ENCODE measurements at regions not wholly inside any gene's neighbourhood (a gene's known extent, or its start where the extent isn't known, plus 50 kb on each side); places are given as distances from the start of the nearest gene placed in this dataset.

- TF ChIP-seq CTCF (optimal IDR thresholded peaks at IDR 0.05 in 1 of 3, IDR thresholded peaks at IDR 0.05 in 1 of 3, conservative IDR thresholded peaks at IDR 0.05 in 1 of 3; ENCODE audit: extremely low read depth in 1 of 3, insufficient read depth in 2 of 3, low read length in 3 of 3), result no peak
- TF ChIP-seq EZH2 (IDR thresholded peaks at IDR 0.05; ENCODE audit: low read length), result no peak
Observed at GRCh38 chr1:168921629-168922028, 184.9 kb upstream of the ATP1B1 start.

Data from keratinocyte (primary cell).